CD4-positive, alpha-beta T cell (primary cell): ENCODE measurements at regions not wholly inside any gene's neighbourhood (a gene's known extent, or its start where the extent isn't known, plus 50 kb on each side); places are given as distances from the start of the nearest gene placed in this dataset.

Experiments used
- ATAC-seq: fragments of 200-7000 bp; cut with Tn5 transposase; one replicate; pipeline ENCODE4 v1.10.0; 2022; ENCODE audit warnings: mild to moderate bottlenecking; ENCODE audit not compliant: poor library complexity
- CTCF ChIA-PET: fragments of 350-600 bp; sonication (Branson Sonifier 250); formaldehyde crosslinking; loops from one replicate; lab custom pipeline; 2021; ENCODE audit warnings: antibody characterized with exemption, inconsistent platforms; lab: Charles Lee
- POLR2A ChIA-PET: fragments of 350-600 bp; sonication (Branson Sonifier 250); formaldehyde crosslinking; loops from one replicate; lab custom pipeline; 2021; ENCODE audit warnings: antibody characterized with exemption, inconsistent platforms; lab: Charles Lee
- DNase-seq, 14 experiments: peaks; one replicate each; pipeline ENCODE4 v3.0.0-alpha.2; 2013 to 2020; ENCODE audit warnings: mixed read lengths in 2 of 14
- H3K27ac ChIP-seq, 2 donors: one replicate each; pipeline versions ENCODE4 v1.5.1 to v1.7.0; 2013; ENCODE audit warnings: low read length in 2 of 2, low read depth in 1 of 2, mild to moderate bottlenecking in 1 of 2
- H3K27me3 ChIP-seq, 2 experiments: 1 replicate in 1 of 2; 2 replicates in 1 of 2; pipeline versions ENCODE4 v1.6.1 to v1.7.0; 2013; ENCODE audit warnings: low read length in 2 of 2, control low read depth in 1 of 2, mild to moderate bottlenecking in 1 of 2, moderate library complexity in 1 of 2; ENCODE audit not compliant: insufficient read depth in 2 of 2, control insufficient read depth in 1 of 2
- H3K36me3 ChIP-seq: one replicate; pipeline ENCODE4 v1.6.1; 2013; ENCODE audit warnings: low read length, control low read depth; ENCODE audit not compliant: insufficient read depth
- H3K4me1 ChIP-seq: one replicate; pipeline ENCODE4 v1.6.1; 2013; ENCODE audit warnings: low read length, control low read depth; ENCODE audit not compliant: insufficient read depth
- H3K4me3 ChIP-seq: one replicate; pipeline ENCODE4 v1.5.1; 2013; ENCODE audit warnings: mild to moderate bottlenecking, low read length, moderate library complexity
- H3K9me3 ChIP-seq, 2 experiments: 1 replicate in 1 of 2; 2 replicates in 1 of 2; pipeline versions ENCODE4 v1.6.1 to v1.7.0; 2013; ENCODE audit warnings: low read length in 2 of 2, mild to moderate bottlenecking in 2 of 2, control low read depth in 1 of 2, moderate library complexity in 1 of 2; ENCODE audit not compliant: control insufficient read depth in 1 of 2, insufficient read depth in 1 of 2
- H3K27ac Mint-ChIP-seq: one replicate; pipeline ENCODE4 v1.8.0; 2020; ENCODE audit warnings: mixed read lengths
- H3K27me3 Mint-ChIP-seq: one replicate; pipeline ENCODE4 v1.8.0; 2021; ENCODE audit warnings: mixed read lengths
- H3K36me3 Mint-ChIP-seq: one replicate; pipeline ENCODE4 v1.8.0; 2021; ENCODE audit warnings: low read depth, mixed read lengths
- H3K4me1 Mint-ChIP-seq: one replicate; pipeline ENCODE4 v1.8.0; 2021; ENCODE audit warnings: low read depth, mixed read lengths
- H3K4me3 Mint-ChIP-seq: one replicate; pipeline ENCODE4 v1.8.0; 2020; ENCODE audit warnings: mild to moderate bottlenecking, mixed read lengths
- H3K9me3 Mint-ChIP-seq: one replicate; pipeline ENCODE4 v1.8.0; 2020; ENCODE audit warnings: mixed read lengths
- intact Hi-C, 2 experiments: fragments of 100-400 bp; cut with DNase I in 1 of 2; cut with micrococcal nuclease in 1 of 2; formaldehyde crosslinking; loops; one replicate each; pipeline versions ENCODE4 v1.15.1 to v1.9.0; 2023 to 2025; cut with DNase I, micrococcal nuclease
- TF ChIP-seq, protein P1 (sequence below): fragments of 200-600 bp; IDR thresholded peaks from one replicate; pipeline ENCODE4 v1.8.0; 2022; ENCODE audit warnings: antibody characterized with exemption, mild to moderate bottlenecking

DNA sequence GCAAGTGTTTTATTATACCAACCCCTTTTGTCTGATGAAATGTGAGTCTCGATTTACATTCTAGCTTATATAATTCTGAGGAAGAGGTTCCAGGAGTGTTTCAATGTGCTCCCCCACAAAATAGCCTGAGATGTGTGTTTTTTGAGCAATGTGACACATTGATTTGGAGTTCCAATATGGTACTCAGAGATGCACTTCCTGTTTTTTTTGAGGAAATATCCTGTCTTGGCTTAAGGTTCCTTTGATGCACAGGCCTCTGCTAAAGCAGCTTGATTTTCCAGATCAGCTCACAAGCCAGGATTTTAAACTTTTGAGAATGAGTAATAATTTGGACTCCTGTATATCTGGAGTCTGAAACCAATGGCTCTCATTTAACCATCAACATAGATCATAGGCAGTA, 221.4 kb downstream of the ACTR3 start:
- Histone ChIP-seq H3K9me3 (peaks cover 0 to 3% of the 10 kb centered on the region in 2 experiments), H3K36me3 (no peaks in the 10 kb centered on the region), H3K4me3 (no peak overlapping the region), H3K27me3 (peaks cover 5 to 16% of the 10 kb centered on the region in 2 experiments), H3K4me1 (no peaks in the 10 kb centered on the region), H3K27ac (no peak overlapping the region)
- H3K4me3 Mint-ChIP-seq = no peak overlapping the region
- H3K36me3 Mint-ChIP-seq = no peaks in the 10 kb centered on the region
- TF ChIP-seq, protein P1, sequence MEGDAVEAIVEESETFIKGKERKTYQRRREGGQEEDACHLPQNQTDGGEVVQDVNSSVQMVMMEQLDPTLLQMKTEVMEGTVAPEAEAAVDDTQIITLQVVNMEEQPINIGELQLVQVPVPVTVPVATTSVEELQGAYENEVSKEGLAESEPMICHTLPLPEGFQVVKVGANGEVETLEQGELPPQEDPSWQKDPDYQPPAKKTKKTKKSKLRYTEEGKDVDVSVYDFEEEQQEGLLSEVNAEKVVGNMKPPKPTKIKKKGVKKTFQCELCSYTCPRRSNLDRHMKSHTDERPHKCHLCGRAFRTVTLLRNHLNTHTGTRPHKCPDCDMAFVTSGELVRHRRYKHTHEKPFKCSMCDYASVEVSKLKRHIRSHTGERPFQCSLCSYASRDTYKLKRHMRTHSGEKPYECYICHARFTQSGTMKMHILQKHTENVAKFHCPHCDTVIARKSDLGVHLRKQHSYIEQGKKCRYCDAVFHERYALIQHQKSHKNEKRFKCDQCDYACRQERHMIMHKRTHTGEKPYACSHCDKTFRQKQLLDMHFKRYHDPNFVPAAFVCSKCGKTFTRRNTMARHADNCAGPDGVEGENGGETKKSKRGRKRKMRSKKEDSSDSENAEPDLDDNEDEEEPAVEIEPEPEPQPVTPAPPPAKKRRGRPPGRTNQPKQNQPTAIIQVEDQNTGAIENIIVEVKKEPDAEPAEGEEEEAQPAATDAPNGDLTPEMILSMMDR = no peak
- ChIA-PET CTCF (no interaction called here), POLR2A (no interaction called here)
- H3K27me3 Mint-ChIP-seq = peaks cover 52% of the 10 kb centered on the region
- intact Hi-C loops = no loop called here
- no peaks in the 10 kb centered on the region for H3K4me1 Mint-ChIP-seq
- ATAC-seq (no peak), DNase-seq (no peak)
- H3K27ac Mint-ChIP-seq = no peak overlapping the region
- H3K9me3 Mint-ChIP-seq = peaks cover under 1% of the 10 kb centered on the region

DNA sequence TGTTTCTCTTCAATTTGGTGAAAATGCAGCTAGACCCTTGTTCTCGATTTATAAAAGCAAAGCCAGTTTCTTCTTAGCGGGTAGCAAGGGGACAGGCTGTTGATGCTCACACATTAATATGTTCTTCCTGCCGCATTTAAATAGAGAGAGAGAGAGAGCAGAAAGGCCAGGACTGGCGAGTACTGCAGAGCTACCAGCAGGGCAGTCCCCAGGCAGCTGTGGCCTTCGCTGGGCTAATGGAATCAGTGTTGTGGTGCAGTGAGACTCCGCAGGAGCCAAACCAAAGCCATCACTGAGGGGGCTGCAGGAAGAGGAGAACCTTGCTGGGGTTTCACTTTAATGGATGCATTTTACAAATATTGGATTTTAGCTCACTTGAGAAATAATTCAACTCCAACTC, 223.6 kb downstream of the ACTR3 start:
- POLR2A ChIA-PET = no interaction called here
- TF ChIP-seq, protein P1 = no peak
- Mint-ChIP-seq H3K27me3 (peaks cover 61% of the 10 kb centered on the region), H3K4me1 (no peaks in the 10 kb centered on the region), H3K27ac (no peak overlapping the region), H3K4me3 (no peak overlapping the region), H3K36me3 (no peaks in the 10 kb centered on the region), H3K9me3 (no peaks in the 10 kb centered on the region)
- no peaks in the 10 kb centered on the region for H3K9me3 ChIP-seq
- peaks cover 5 to 16% of the 10 kb centered on the region in 2 experiments for H3K27me3 ChIP-seq
- H3K4me1 ChIP-seq = no peaks in the 10 kb centered on the region
- H3K4me3 ChIP-seq = no peak overlapping the region
- no peak overlapping the region for H3K27ac ChIP-seq
- ATAC-seq = no peak
- intact Hi-C loops = no loop called here
- H3K36me3 ChIP-seq = no peaks in the 10 kb centered on the region
- CTCF ChIA-PET = no interaction called here
- DNase-seq = no peak

DNA sequence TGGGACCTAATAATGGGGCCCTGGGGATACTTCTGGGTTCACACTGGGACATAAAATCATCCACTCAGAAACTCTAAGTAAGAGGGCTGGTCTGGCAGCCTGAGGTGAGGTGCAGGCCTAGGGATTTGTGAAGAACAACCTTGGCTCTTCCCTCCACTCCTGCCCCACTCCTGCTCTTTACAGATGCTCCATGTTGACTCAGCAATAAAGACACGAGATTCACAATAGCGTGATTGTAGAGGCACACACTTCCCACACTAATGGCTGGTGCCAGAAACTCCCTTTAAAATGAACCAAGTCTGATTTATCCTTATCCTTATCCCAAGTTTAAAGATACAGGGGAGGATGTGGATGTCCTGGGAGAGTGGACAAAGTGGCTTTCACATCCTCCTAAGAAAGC, 228.2 kb downstream of the ACTR3 start:
- POLR2A ChIA-PET = no interaction called here
- H3K27ac Mint-ChIP-seq = no peak overlapping the region
- TF ChIP-seq, protein P1 = no peak
- CTCF ChIA-PET = no interaction called here
- intact Hi-C loops = no loop called here
- no peak for DNase-seq
- H3K9me3 ChIP-seq = no peaks in the 10 kb centered on the region
- H3K27me3 Mint-ChIP-seq = peaks cover 39% of the 10 kb centered on the region
- H3K4me1 Mint-ChIP-seq = no peaks in the 10 kb centered on the region
- no peaks in the 10 kb centered on the region for H3K4me1 ChIP-seq
- no peak overlapping the region for H3K27ac ChIP-seq
- no peaks in the 10 kb centered on the region for H3K36me3 Mint-ChIP-seq
- ATAC-seq = no peak
- H3K9me3 Mint-ChIP-seq = no peaks in the 10 kb centered on the region
- peaks cover under 1 to 11% of the 10 kb centered on the region in 2 experiments for H3K27me3 ChIP-seq
- no peak overlapping the region for H3K4me3 Mint-ChIP-seq
- H3K36me3 ChIP-seq = no peaks in the 10 kb centered on the region
- H3K4me3 ChIP-seq = no peak overlapping the region
